Memory B cell (primary cell): ENCODE measurements at regions not wholly inside any gene's neighbourhood (a gene's known extent, or its start where the extent isn't known, plus 50 kb on each side); places are given as distances from the start of the nearest gene placed in this dataset.

ENCODE experiments used
- ATAC-seq: fragments of 150-1000 bp; cut with Tn5 transposase; 2 replicates; pipeline ENCODE4 v1.10.0; 2021; ENCODE audit warnings: low read depth, mild to moderate bottlenecking, moderate library complexity
- DNase-seq, 2 donors: peaks; one replicate each; pipeline ENCODE4 v3.0.0; 2022; ENCODE audit warnings: low spot score in 2 of 2
- H3K27ac Mint-ChIP-seq: one replicate; pipeline ENCODE4 v1.8.0; 2022; ENCODE audit warnings: mild to moderate bottlenecking, moderate library complexity, mixed read lengths
- H3K27me3 Mint-ChIP-seq: one replicate; pipeline ENCODE4 v1.8.0; 2022; ENCODE audit warnings: mixed read lengths
- H3K36me3 Mint-ChIP-seq: one replicate; pipeline ENCODE4 v1.8.0; 2022; ENCODE audit warnings: mild to moderate bottlenecking, mixed read lengths
- H3K4me1 Mint-ChIP-seq: one replicate; pipeline ENCODE4 v1.8.0; 2022; ENCODE audit warnings: mixed read lengths
- H3K4me3 Mint-ChIP-seq: one replicate; pipeline ENCODE4 v1.8.0; 2022; ENCODE audit warnings: mild to moderate bottlenecking, moderate library complexity, mixed read lengths
- H3K9me3 Mint-ChIP-seq: one replicate; pipeline ENCODE4 v1.8.0; 2022; ENCODE audit warnings: mixed read lengths

DNA sequence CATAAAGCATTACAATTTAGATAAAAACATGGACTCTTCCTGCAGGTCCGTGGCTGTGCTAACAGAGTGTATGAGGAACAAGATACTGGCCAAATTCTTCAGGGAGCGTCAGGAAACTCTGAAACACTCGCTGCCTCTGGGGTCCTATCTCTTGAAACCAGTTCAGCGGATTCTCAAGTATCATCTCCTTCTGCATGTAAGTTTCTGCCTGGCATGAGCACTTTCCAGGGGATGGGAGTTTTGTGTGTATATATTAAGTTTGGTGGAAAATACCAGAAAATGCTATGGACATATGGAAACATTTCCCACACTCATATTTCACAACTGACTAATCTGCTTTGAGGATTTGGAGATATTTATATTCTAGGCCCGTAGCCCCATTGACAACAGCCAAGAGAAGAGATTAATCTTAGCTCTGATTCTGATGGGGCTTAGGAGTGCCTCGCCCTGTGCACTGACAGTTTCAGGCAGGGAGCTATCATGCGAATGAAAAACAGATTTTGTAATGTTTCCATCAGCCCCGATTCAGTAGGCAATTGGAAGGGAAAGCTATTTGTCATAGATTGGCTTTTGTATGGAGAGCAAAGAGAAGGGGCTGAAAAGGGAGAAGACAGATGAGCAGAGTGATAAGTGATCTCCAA, 64.7 kb upstream of the MTHFD1L start:
- Mint-ChIP-seq H3K4me3 (no peak overlapping the region), H3K9me3 (no peaks in the 10 kb centered on the region), H3K27ac (peak overlapping the region; percentile 71), H3K4me1 (no peaks in the 10 kb centered on the region), H3K27me3 (no peaks in the 10 kb centered on the region), H3K36me3 (peaks cover 27% of the 10 kb centered on the region)
- DNase-seq = no peak
- ATAC-seq = no peak

DNA sequence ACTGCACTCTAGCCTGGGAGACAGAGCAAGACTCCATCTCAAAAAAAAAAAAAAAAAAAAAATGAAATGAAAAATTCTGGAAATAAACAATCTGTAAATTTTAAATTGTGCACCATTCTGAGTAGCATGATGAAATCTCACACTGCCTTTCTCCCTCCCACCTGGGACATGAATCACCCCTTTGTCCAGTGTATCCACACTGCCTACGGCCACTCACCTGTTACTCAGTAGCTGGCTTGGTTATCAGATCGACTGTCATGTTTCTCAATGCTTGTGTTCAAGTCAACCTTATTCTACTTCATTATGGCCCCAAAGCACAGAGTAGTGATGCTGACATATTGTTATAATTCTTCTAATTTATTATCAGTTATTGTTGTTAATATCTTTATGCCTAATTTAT, 58.7 kb upstream of the MTHFD1L start:
- Mint-ChIP-seq H3K4me3 (no peak overlapping the region), H3K27me3 (no peaks in the 10 kb centered on the region), H3K4me1 (peaks cover 4% of the 10 kb centered on the region), H3K36me3 (peaks cover 24% of the 10 kb centered on the region), H3K27ac (no peak overlapping the region), H3K9me3 (no peaks in the 10 kb centered on the region)
- no peak for ATAC-seq
- no peak for DNase-seq

DNA sequence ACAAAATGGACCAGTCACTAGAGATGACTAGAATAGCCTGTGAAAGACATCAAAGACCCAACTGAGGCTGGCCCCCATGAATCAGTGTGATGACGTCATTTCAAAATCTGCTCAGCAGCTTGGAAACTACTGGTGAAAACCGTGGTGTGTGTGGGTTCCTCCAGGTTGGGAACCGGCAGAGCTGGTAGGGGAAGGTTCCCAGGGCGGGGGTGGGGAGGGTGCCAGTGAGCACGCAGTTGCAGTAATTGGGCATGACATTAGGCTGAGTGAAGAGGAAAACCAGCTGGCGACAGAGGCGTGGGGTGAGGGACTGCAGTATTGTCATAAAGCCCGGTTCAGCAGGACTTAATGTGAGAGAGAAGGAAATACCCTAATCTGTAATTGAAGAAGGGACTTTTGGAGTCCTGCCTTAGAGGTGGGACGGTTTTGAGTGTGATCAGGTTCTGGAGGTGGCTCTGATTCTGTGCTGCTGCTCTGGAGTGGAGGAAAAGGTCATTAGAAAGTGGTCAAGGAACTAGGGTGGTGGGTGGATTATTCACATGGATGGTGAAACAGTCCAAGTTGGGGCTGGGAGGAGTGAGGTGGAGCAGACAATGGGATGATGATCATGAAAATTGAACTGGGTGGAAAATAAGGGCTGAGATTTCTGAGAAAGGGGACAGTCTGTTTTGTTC, 52.0 kb upstream of the MTHFD1L start:
- DNase-seq (peak; percentile 24 to 45), ATAC-seq (peak; percentile 84)
- H3K4me1 Mint-ChIP-seq = peaks cover 17% of the 10 kb centered on the region
- peaks cover 29% of the 10 kb centered on the region for H3K36me3 Mint-ChIP-seq
- no peaks in the 10 kb centered on the region for H3K27me3 Mint-ChIP-seq
- H3K4me3 Mint-ChIP-seq = peak overlapping the region; percentile 15
- H3K9me3 Mint-ChIP-seq = no peaks in the 10 kb centered on the region
- peak overlapping the region; percentile 98 for H3K27ac Mint-ChIP-seq

DNA sequence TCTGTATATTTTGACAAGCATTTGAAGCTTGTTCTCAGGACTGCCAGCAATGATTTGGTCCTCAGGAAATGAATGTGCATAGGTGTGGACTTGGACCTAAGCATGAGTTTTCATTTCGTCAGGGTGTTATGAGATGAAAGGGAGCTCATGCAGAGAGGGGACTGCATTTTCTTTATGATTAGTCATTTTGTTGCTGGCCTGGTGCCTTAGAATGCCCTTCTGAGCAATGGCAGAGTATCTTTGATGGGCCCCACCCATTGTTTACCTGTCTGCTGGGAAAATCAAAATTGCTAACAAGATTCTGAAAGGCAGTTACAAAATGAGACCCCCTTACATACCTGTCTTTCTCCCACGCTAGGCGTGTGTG, 51.5 kb upstream of the MTHFD1L start:
- no peak for DNase-seq
- no peaks in the 10 kb centered on the region for H3K27me3 Mint-ChIP-seq
- H3K4me1 Mint-ChIP-seq = peaks cover 17% of the 10 kb centered on the region
- peak overlapping the region; percentile 98 for H3K27ac Mint-ChIP-seq
- H3K9me3 Mint-ChIP-seq = no peaks in the 10 kb centered on the region
- H3K4me3 Mint-ChIP-seq = peak overlapping the region; percentile 15
- peak; percentile 8 for ATAC-seq
- peaks cover 29% of the 10 kb centered on the region for H3K36me3 Mint-ChIP-seq
